ENCODE measurements at regions not wholly inside any gene's neighbourhood (a gene's known extent, or its start where the extent isn't known, plus 50 kb on each side); places are given as distances from the start of the nearest gene placed in this dataset.
"Not testable (repeated sequence)": the region's sequence is repeated elsewhere in the genome, so short reads cannot be mapped to it uniquely, and the experiment has no call there.

DNA sequence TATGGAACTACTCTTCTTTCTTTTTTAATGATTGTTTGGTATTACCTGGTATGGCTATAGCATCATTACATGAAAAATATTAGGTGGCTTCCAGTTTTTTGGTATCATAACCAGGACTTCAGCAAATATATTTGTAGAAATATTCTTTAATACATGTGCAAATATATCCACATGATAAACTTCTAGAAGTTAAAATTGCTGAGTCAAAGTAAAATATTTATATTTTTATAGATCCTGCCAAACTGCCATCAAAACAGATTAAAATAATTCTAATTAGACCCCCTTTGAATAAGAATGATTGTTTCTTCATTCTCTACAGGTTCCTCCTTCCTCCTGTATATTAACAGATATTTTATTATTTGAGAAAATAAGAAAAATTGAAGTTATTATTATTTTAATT lies 708.5 kb upstream of the INTU start (continued):
- TF ChIP-seq ZNF207 (IDR thresholded peaks at IDR 0.05; ENCODE audit: borderline replicate concordance) = no peak

DNA sequence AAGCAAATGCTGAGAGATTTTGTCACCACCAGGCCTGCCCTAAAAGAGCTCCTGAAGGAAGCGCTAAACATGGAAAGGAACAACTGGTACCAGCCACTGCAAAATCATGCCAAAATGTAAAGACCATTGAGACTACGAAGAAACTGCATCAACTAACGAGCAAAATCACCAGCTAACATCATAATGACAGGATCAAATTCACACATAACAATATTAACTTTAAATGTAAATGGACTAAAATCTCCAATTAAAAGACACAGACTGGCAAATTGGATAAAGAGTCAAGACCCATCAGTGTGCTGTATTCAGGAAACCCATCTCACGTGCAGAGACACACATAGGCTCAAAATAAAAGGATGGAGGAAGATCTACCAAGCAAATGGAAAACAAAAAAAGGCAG lies 702.7 kb upstream of the INTU start:
- POLR2A ChIA-PET; H4K20me1 ChIP-seq (ENCODE audit: control insufficient read depth, insufficient read depth); H3K9ac ChIP-seq (ENCODE audit: control insufficient read depth, insufficient read depth, low read length); H3K4me2 ChIP-seq (ENCODE audit: control insufficient read depth, insufficient read depth); BruUV-seq (replicated peaks); H3K79me2 ChIP-seq (ENCODE audit: control insufficient read depth, insufficient read depth, low read length); H3K4me1 ChIP-seq (ENCODE audit: control insufficient read depth, insufficient read depth, low read length); SMC1A ChIA-PET (ENCODE audit: uncharacterized antibody, unreplicated experiment); H3K27me3 ChIP-seq (replicated peaks in 1 of 2; ENCODE audit: control insufficient read depth in 2 of 2, insufficient read depth in 2 of 2, low read length in 1 of 2); H3K27ac ChIP-seq (ENCODE audit: control insufficient read depth, insufficient read depth); CTCF ChIA-PET; H3K4me3 ChIP-seq; FAIRE-seq; H2AFZ ChIP-seq (ENCODE audit: control insufficient read depth, low read depth, low read length); RAD21 ChIA-PET (ENCODE audit: unreplicated experiment); intact Hi-C loops (cut with micrococcal nuclease; ENCODE audit: unreplicated experiment); DNase-seq (ENCODE audit: low read depth, low spot score); H3K9me3 ChIP-seq (replicated peaks; ENCODE audit: control insufficient read depth, insufficient read depth, low read length); H3K36me3 ChIP-seq (ENCODE audit: control insufficient read depth in 2 of 2, insufficient read depth in 2 of 2, low read length in 1 of 2); ATAC-seq; in situ Hi-C loops (cut with MboI): not testable (repeated sequence)
- 0% methylated on average over 3 of the region's 4 CpGs for WGBS (ENCODE audit: insufficient coverage, insufficient replicate concordance, low lambda C conversion rate, missing lambda C conversion rate)

- POLR2A ChIA-PET = no interaction called here
- no peaks in the 10 kb centered on the region for H3K27me3 ChIP-seq (replicated peaks in 1 of 2; ENCODE audit: control insufficient read depth in 2 of 2, insufficient read depth in 2 of 2, low read length in 1 of 2)
- no peak overlapping the region for H2AFZ ChIP-seq (ENCODE audit: control insufficient read depth, low read depth, low read length)
- H3K79me2 ChIP-seq (ENCODE audit: control insufficient read depth, insufficient read depth, low read length) = no peaks in the 10 kb centered on the region
- no peak overlapping the region for H3K9ac ChIP-seq (ENCODE audit: control insufficient read depth, insufficient read depth, low read length)
- RAD21 ChIA-PET (ENCODE audit: unreplicated experiment) = no interaction called here
- H3K4me3 ChIP-seq = no peak overlapping the region
- TF ChIP-seq BRCA1 (IDR thresholded peaks at IDR 0.05; ENCODE audit: low read depth, low read length) (no peak), CBX5 (IDR thresholded peaks at IDR 0.05; ENCODE audit: low read depth) (no peak), RFX5 (IDR thresholded peaks at IDR 0.05; ENCODE audit: low read depth, low read length) (no peak), ZNF207 (IDR thresholded peaks at IDR 0.05; ENCODE audit: borderline replicate concordance) (no peak), NR2C2 (IDR thresholded peaks at IDR 0.05; ENCODE audit: borderline replicate concordance, control insufficient read depth, insufficient read length, low read depth) (no peak), POLR2AphosphoS2 (IDR thresholded peaks at IDR 0.05; ENCODE audit: low read depth, low read length) (no peak), CREB1 (IDR thresholded peaks at IDR 0.05; ENCODE audit: low read depth) (no peak)
- TF ChIP-seq, protein P1, sequence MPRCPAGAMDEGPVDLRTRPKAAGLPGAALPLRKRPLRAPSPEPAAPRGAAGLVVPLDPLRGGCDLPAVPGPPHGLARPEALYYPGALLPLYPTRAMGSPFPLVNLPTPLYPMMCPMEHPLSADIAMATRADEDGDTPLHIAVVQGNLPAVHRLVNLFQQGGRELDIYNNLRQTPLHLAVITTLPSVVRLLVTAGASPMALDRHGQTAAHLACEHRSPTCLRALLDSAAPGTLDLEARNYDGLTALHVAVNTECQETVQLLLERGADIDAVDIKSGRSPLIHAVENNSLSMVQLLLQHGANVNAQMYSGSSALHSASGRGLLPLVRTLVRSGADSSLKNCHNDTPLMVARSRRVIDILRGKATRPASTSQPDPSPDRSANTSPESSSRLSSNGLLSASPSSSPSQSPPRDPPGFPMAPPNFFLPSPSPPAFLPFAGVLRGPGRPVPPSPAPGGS (IDR thresholded peaks at IDR 0.05; ENCODE audit: borderline replicate concordance, insufficient read depth, low read depth, low read length, poor library complexity, severe bottlenecking) = no peak
- CTCF ChIA-PET = no interaction called here
- no peaks in the 10 kb centered on the region for H4K20me1 ChIP-seq (ENCODE audit: control insufficient read depth, insufficient read depth)
- WGBS (ENCODE audit: insufficient coverage, insufficient replicate concordance, low lambda C conversion rate, missing lambda C conversion rate) = 25% methylated on average over 4 of the region's 4 CpGs
- no peaks in the 10 kb centered on the region for H3K4me1 ChIP-seq (ENCODE audit: control insufficient read depth, insufficient read depth, low read length)
- no peaks in the 10 kb centered on the region for H3K9me3 ChIP-seq (replicated peaks; ENCODE audit: control insufficient read depth, insufficient read depth, low read length)
- SMC1A ChIA-PET (ENCODE audit: uncharacterized antibody, unreplicated experiment) = no interaction called here
- FAIRE-seq (no peak), ATAC-seq (no peak), DNase-seq (ENCODE audit: low read depth, low spot score) (no peak)
- in situ Hi-C loops (cut with MboI) (no loop called here), intact Hi-C loops (cut with micrococcal nuclease; ENCODE audit: unreplicated experiment) (no loop called here)
- no peaks in the 10 kb centered on the region for H3K36me3 ChIP-seq (ENCODE audit: control insufficient read depth in 2 of 2, insufficient read depth in 2 of 2, low read length in 1 of 2)
- no peak overlapping the region for H3K27ac ChIP-seq (ENCODE audit: control insufficient read depth, insufficient read depth)
- no TSS peak for BruUV-seq (replicated peaks)
- H3K4me2 ChIP-seq (ENCODE audit: control insufficient read depth, insufficient read depth) = no peak overlapping the region
Observed at GRCh38 chr4:126935801-126936200, 697.0 kb upstream of the INTU start.
